Kidney (tissue), 13 donors: ENCODE measurements at regions not wholly inside any gene's neighbourhood (a gene's known extent, or its start where the extent isn't known, plus 50 kb on each side); places are given as distances from the start of the nearest gene placed in this dataset.

Experiments used
- DNase-seq, 5 donors: peaks; one replicate each; pipeline ENCODE4 v3.0.0-alpha.2; 2013 to 2020
- FAIRE-seq: peaks from 2 replicates; lab custom pipeline; 2012; peaks lifted over from hg19 to GRCh38; lab: Jason Lieb, UNC
- H3K27ac ChIP-seq, 2 donors: one replicate each; pipeline ENCODE4 v1.7.0; 2013; ENCODE audit warnings: low read depth in 2 of 2, low read length in 2 of 2, inconsistent platforms in 1 of 2
- H3K27me3 ChIP-seq: one replicate; pipeline ENCODE4 v1.7.1; 2013; ENCODE audit warnings: low read length, inconsistent platforms; ENCODE audit not compliant: control insufficient read depth, insufficient read depth
- H3K36me3 ChIP-seq, 3 donors: one replicate each; pipeline versions ENCODE4 v1.7.0 to v1.7.1; 2013; ENCODE audit warnings: low read length in 3 of 3, control low read depth in 1 of 3, inconsistent platforms in 1 of 3; ENCODE audit not compliant: insufficient read depth in 3 of 3, control insufficient read depth in 2 of 3
- H3K4me1 ChIP-seq, 3 donors: one replicate each; pipeline versions ENCODE4 v1.7.0 to v1.7.1; 2013; ENCODE audit warnings: low read length in 3 of 3, inconsistent platforms in 1 of 3, low read depth in 1 of 3; ENCODE audit not compliant: control insufficient read depth in 2 of 3, insufficient read depth in 2 of 3
- H3K4me3 ChIP-seq, 3 donors: one replicate each; pipeline versions ENCODE4 v1.7.0 to v1.8.1; 2013; ENCODE audit warnings: low read length in 3 of 3, control low read depth in 1 of 3, inconsistent platforms in 1 of 3
- H3K9ac ChIP-seq, 3 donors: one replicate each; pipeline versions ENCODE4 v1.7.0 to v1.7.1; 2013; ENCODE audit warnings: low read length in 3 of 3, control low read depth in 1 of 3, inconsistent platforms in 1 of 3
- H3K9me3 ChIP-seq, 3 donors: one replicate each; pipeline versions ENCODE4 v1.7.0 to v1.7.1; 2013; ENCODE audit warnings: low read length in 3 of 3, control low read depth in 1 of 3, inconsistent platforms in 1 of 3; ENCODE audit not compliant: control insufficient read depth in 2 of 3, insufficient read depth in 1 of 3
- CTCF ChIP-seq: IDR thresholded peaks from 3 replicates; pipeline ENCODE4 v1.5.1; 2012; ENCODE audit warnings: mild to moderate bottlenecking, moderate library complexity, borderline replicate concordance; ENCODE audit not compliant: insufficient read depth; ENCODE audit errors: extremely low read depth
- intact Hi-C: fragments of 100-400 bp; cut with DNase I; formaldehyde crosslinking; loops from one replicate; pipeline ENCODE4 v1.11.1; 2022
- donor health status: control.
- donor health status: control.
- donor health status: control.
- donor health status: control.
- donor health status: control.
- donor health status: DM: yes; HTN: yes; CAD: no.
- donor health status: Normal renal cell carcinoma (clear cell type).

GRCh38 chr4:125115476-125115875, 199.3 kb upstream of the FAT4 start:
- intact Hi-C loops = no loop called here
- no peak for DNase-seq
- Histone ChIP-seq H3K27me3 (no peaks in the 10 kb centered on the region), H3K9ac (no peak overlapping the region), H3K4me3 (no peak overlapping the region), H3K4me1 (no peaks in the 10 kb centered on the region), H3K27ac (no peak overlapping the region), H3K36me3 (no peaks in the 10 kb centered on the region), H3K9me3 (no peaks in the 10 kb centered on the region)
- no peak for FAIRE-seq
- TF ChIP-seq CTCF = no peak

GRCh38 chr4:125112536-125112935, 202.2 kb upstream of the FAT4 start:
- TF ChIP-seq CTCF = no peak
- no peaks in the 10 kb centered on the region for H3K36me3 ChIP-seq
- H3K4me3 ChIP-seq = no peak overlapping the region
- H3K9ac ChIP-seq = no peak overlapping the region
- H3K4me1 ChIP-seq = no peaks in the 10 kb centered on the region
- DNase-seq (no peak), FAIRE-seq (no peak)
- H3K27ac ChIP-seq = no peak overlapping the region
- H3K9me3 ChIP-seq = no peaks in the 10 kb centered on the region
- intact Hi-C loops = no loop called here
- H3K27me3 ChIP-seq = no peaks in the 10 kb centered on the region

- intact Hi-C loops = no loop called here
- H3K9me3 ChIP-seq = no peaks in the 10 kb centered on the region
- no peaks in the 10 kb centered on the region for H3K27me3 ChIP-seq
- FAIRE-seq (no peak), DNase-seq (no peak)
- H3K36me3 ChIP-seq = no peaks in the 10 kb centered on the region
- TF ChIP-seq CTCF = no peak
- H3K27ac ChIP-seq = no peak overlapping the region
- H3K4me1 ChIP-seq = no peaks in the 10 kb centered on the region
- no peak overlapping the region for H3K9ac ChIP-seq
- H3K4me3 ChIP-seq = no peak overlapping the region
Measured at GRCh38 chr4:125111323-125111722, 203.4 kb upstream of the FAT4 start.

GRCh38 chr4:125105561-125105960, 209.2 kb upstream of the FAT4 start:
- no peaks in the 10 kb centered on the region for H3K27me3 ChIP-seq
- no peak for TF ChIP-seq CTCF
- no peaks in the 10 kb centered on the region for H3K9me3 ChIP-seq
- FAIRE-seq (no peak), DNase-seq (no peak)
- H3K4me3 ChIP-seq = no peak overlapping the region
- H3K36me3 ChIP-seq = no peaks in the 10 kb centered on the region
- H3K9ac ChIP-seq = no peak overlapping the region
- no peak overlapping the region for H3K27ac ChIP-seq
- no peaks in the 10 kb centered on the region for H3K4me1 ChIP-seq
- intact Hi-C loops = no loop called here
